ENCODE measurements at regions not wholly inside any gene's neighbourhood (a gene's known extent, or its start where the extent isn't known, plus 50 kb on each side); places are given as distances from the start of the nearest gene placed in this dataset.

DNA sequence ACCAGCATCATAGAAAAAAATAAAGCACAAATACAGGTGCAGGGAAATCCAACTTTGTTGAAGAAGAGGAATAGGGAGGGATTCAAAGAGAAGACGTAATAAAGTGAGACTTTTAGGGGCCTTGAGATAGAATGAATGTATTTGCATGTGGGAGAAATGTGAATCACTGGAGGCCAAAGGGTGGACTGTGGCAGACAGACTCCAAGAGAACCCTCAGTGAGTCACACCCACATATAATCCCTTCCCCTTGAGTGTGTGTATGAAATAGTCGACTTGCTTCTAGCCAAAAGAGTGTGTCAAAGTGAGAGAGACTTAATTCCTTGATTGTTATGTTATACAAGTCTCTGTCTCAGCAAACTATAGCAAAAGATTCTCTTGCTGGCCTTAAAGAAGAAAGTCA, 101.3 kb upstream of the GHITM start:
- no peak for DNase-seq (ENCODE audit: low read depth in 3 of 3)

DNA sequence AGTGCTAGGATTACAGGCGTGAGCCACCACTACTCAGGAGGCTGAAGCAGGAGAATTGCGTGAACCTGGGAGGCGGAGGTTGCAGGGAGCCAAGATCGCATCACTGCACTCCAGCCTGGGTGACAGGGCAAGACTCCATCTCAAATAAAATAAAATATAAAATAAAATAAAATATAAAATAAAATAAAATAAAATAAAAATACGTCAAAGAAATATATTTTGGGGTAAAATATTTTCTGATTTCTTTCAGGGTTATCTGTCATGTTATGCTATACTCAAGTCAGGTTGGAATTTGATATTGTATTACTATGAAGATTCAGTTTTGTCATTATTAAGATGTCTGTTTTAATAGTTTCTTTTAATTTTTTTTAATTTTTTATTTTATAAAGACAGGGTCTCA, 99.4 kb upstream of the GHITM start:
- no peak for DNase-seq (ENCODE audit: low read depth in 3 of 3)

DNA sequence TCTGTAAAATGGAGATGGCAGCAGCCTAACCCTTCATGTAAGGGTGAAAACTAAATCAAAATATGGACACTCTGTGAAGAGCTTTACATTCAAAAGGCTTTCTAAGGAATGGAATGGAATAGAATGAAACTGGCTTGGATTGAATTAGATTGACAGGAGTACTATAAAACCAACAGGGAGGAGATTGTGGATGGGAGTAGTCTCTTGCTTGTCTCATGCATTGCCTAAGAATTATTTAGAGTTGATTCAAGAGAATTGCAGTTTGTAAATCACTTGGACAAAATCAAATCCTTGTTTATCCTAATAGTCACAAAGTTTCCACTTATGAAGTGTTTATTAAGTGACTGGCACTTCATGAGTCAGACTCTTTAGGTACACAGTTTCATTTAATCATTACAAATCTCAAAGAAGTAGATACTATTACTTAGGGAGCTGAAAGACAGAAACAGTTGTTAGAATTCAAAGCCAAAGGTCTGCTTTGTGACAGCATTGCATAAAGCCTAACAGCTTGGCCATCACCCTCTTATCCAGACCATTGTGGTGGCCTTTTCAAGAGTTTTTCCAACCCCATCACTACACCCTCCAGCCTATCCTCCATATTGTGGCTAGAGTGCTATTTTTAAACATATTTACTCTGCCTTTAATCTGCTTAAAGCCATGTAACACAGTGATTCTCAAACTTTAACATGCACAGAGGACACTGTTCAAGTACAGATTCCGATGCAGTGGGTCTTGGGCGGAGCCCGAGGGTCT, 91.9 kb upstream of the GHITM start:
- no peak for DNase-seq (ENCODE audit: low read depth in 3 of 3)

DNA sequence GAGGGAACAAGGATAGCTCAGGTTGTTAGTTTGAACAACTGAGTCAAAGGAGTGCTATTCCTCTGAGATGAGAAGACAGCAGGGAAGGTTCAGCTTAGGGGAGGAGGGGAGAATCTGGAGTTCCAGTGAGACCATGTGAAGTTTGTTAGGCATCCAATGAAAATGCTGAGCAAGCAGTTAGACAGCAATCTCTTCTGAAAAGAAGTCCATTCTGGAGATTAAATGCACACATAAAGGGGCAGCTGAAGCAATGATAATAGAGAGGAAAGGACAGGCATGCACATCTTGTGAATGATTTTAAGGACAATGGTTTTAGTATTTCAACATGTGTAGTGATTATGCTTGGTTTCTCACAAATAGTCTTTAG, 89.7 kb upstream of the GHITM start:
- no peak for DNase-seq (ENCODE audit: low read depth in 3 of 3)

DNA sequence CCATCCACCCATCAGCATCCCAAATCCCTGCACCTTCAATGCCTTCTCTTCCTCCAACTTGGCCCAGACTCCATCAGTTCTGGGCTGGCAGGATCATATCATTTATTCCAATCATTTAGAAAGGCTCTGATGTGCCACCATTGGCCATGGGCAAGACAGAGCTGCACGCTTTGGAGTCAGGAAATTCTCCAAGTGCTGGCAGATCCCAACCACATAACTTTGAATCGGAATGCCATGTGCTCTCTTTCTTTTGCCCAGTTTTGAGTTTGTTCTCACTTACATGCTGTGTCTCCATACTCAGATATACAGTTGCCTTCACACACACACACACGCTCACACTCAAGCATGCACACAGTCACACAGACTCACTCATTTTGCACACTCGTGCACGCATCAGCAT, 85.7 kb upstream of the GHITM start:
- DNase-seq (ENCODE audit: low read depth in 3 of 3), result no peak

DNA sequence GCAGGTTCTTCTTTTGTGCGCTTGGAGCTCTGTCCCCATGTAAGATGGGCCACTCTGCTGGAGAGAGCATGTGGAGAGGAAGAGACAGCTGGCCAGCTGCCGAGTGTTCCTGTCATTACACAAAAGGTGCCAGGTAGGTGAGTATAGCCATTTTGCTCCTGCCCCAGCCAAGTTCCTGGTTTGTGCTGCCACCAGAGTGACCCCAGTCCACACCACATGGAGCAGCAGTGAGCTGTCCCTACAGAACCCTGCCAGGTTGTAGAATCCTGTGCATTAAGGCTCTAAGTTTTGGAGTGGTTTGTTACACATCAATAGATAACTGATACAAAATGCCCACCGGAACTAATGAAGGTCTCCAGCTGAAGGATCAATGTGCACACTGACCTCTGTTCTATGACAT, 84.6 kb upstream of the GHITM start:
- DNase-seq (ENCODE audit: low read depth in 3 of 3), result no peak

DNA sequence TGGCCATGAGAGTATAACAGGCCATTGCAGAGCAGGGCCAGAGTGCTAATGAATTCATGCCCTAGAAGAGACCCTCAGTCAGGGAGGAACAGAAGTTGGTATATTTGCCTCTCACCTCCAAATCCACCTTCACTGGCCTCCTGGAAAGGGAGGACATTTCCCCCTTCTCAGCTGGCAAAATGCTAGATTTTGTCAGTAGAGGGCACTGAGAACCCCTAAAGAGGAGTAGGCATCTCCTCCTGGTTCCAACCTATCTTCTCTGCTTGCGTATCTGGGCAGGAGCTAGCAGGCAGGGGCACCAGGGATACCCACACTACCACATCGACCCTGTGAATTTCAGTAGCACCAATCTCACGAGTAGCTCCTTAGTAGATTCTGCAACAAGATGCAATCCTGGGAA, 79.8 kb upstream of the GHITM start:
- no peak for DNase-seq (ENCODE audit: low read depth in 3 of 3)

DNA sequence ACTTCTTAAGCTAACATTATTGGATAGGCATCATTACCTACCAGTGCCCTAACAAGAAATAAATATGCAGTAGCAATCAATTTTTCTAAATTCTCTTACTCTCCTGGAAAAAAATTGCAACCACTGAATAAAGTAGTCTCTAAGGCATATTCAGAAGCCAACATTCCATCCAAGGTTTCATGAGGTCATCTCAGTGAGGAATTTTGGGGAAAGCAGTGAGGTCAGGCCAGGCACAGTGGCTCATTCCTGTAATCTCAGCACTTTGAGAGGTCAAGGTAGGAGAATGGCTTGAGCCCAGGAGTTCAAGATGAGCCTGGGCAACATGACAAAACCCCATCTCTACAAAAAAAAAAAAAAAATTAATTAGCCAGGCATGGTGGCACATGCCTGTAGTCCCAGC, 75.9 kb upstream of the GHITM start:
- no peak for DNase-seq (ENCODE audit: low read depth in 3 of 3)

DNA sequence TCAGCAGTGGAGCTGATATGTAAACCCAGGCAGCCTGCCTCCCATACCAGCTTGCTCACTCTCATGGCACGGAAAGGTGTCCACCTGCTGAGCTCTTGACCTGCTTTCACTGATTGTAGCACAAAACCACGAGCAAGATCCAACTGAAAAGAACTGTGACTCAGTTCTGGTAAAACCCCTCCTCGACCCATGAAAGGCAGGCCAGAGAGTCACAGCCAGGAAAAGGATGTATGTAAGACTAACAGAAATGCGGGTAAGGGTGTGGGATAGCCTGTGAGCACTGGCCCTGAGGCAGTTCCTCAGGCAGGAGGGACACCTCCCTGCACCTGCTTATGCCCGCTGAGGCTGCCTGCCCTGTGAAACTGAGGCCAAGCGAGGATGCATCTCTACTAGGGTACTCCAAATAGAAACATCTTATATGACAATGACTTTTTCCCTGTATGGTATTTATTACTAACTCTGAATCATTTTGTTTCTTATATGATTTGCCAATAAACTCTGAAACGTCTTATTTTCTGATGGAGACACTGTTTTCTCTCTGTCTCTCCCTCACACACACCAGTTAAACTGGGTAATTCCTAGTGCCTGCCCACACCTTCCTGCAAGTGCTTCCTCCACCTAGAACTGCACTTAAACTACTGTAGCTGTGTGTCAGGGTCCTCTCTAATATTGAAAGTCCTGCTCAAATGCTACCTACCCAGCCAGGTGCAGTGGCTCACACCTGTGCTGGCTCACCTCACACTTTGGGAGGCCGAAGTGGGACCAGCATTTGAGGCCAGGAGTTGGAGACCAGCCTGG, 73.3 kb upstream of the GHITM start:
- DNase-seq (ENCODE audit: low read depth in 3 of 3), result no peak

DNA sequence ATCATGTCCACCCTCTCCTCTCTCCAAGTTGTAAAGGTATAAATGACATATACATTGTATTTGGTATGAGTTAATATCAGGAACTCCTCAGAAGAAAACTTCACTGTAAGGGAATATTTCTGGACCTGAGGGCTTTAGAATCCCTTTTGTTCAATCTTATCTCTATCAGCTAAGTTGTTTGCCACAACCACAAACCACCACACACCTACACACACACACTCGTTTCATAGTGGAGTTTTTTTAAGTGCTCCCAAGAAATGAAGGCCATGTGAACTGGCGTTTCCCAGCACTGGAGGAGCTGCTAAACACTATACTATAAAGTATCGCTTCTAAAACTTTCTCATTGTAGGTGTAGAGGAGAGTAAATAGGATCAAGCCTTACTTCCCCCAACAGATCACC, 64.8 kb upstream of the GHITM start:
- DNase-seq (ENCODE audit: low read depth in 3 of 3), result no peak

DNA sequence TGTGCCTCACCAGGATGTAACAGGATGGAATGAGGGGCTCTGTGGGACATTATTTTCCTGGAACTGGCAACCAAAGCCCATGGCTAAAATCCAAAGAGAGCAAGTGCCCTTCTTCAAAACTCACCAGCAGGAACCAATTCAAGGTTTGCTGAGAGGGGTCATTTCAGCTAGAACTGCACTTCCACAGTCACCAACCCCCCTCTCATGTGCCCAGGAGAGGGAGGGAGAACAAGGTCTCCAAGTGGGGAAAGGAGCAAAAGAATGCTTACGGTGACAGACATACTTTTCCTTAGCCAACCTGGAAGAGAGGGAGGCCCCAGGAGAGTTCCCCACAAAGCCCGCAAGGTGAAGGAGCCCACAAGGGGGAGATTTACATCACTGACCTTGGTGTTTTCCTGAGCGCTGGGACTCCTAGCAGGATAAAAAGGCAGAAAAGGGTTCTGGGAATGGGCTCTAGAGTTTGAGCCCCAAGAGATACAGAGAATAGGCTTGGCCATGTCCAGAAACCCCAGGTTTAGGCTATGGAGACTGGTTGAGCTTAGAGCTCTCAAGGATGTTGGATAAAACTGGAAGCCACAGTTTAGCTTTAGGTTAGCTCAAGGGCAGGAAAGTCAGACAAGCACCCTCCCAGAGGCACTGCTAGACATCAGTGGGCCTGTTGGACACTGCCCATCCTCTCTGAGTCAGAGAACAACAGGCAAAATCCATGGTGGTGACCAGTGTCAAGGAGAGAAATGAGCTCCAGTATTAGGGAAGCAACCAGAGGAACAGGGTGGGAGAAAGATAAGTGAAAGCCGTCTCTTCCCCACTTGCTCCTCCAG, 63.9 kb upstream of the GHITM start:
- no peak for DNase-seq (ENCODE audit: low read depth in 3 of 3)

DNA sequence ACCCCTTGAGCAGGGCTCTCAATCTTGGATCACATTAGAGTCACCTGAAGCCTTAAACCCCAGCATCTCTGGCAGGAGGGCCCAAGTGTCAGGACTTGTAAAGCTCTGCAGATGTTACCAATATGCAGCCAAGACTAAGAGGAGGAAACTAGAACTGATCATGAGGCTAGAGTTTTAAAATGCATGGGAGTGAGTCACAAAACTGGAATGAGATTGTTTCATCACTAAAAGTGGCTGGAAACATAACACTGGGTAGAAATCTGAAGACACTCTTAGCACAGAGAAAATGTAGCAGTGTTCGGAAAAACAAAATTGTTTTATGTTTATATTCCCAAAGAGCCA, 63.3 kb upstream of the GHITM start:
- DNase-seq (ENCODE audit: low read depth in 3 of 3), result no peak

DNA sequence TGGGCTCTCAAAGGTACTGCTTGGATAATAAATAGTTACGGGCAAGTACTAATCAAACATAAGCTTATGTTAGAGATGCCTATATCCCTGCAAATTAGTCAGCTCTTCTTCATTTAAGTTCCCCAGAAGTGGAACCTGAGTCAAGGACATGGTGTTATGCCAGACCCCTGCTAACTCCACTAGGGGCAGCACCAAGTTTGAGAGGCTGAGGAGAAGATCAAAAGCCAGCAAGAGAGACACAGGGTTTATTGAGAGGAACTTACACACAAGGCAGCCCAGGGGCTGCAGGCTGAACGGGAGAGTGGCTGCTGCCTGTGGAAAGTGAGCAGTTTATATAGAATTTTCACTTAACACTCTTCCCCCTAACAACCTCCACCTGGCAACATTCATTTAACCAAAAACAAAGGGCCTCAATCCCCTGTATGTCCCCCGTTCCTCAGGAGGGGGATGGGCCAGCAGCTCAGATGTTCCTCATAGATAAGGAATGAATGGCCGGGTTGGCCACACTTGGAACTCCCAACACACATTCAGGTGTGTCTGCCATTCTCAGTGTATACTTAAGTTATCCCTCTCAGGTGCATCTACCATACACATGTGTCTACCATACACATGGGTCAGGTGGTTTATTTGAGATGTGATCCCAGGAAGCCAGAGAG, 62.6 kb upstream of the GHITM start:
- no peak for DNase-seq (ENCODE audit: low read depth in 3 of 3)

DNA sequence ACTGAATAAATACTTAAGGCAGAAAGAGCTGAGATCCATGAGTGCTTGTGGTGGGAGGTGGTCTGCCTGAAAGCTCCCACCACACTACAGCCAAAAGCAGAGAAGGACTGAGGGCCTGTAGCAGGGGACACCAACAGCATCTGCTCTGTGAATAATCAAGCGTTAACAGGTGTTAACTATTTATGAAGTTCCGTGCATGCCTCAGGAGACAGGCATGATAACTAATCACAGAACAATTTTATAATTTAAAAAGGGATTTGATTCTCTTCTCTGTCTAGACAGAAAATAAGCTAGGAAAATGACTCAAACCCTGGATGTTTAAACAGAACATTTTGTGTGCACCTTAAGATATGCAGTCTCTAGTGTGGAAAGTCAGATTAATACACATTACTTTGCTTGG, 61.5 kb upstream of the GHITM start:
- no peak for DNase-seq (ENCODE audit: low read depth in 3 of 3)

DNA sequence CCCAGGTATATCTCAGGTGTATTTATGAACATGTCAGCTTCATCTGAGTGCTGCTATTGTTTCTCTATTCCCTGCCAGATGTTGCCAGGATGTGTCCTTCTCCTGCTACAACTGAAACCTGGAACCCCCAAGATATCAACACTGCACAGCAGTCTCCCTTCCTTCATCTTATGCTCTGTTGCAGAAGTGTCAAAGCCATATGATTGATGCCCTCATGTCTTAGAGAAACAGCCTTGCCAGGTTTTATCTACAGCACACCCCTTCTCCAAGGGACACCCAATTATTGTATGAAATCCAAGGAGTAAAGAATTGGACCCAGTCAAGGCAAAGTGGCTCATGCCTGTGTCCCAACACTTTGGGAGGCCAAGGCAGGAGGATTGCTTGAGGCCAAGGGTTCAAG, 60.5 kb upstream of the GHITM start:
- DNase-seq (ENCODE audit: low read depth in 3 of 3), result no peak

DNA sequence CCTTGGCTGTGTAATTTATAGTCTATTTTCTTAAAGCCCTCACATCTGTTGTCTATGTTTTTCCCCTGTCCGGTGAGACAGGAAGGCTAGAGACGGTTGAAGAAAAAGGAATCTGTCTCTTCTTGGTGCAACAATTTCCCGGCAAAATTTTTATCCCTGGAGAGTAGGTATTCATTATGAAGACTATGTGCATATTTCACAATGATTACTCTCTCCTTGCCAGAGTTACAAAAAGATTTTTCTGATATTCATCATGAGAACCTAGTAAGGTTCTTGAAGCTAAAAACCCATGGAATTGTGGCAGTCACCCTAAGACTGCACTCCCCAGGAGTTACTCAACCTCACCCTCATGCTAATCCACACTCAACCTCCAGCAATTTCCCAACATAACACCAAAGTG, 55.0 kb upstream of the GHITM start:
- DNase-seq (ENCODE audit: low read depth in 3 of 3), result no peak

DNA sequence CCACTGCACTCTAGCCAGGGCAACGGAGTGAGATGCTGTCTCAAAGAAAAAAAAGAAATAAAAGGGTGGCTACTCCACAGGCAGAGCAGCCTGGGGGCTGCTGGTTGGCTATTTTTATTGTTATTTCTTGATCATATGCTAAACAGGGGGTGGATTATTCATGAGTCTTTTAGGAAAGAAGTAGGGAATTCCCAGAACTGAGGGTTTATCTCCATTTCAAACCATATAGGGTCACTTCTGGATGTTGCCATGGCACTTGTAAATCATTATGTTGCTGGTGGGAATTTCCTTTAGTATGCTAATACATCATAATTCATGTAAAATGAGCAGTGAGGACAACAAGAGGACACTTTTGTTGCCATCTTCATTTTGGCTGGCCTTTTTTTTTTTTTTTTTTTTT, 52.1 kb upstream of the GHITM start:
- no peak for DNase-seq (ENCODE audit: low read depth in 3 of 3)

DNA sequence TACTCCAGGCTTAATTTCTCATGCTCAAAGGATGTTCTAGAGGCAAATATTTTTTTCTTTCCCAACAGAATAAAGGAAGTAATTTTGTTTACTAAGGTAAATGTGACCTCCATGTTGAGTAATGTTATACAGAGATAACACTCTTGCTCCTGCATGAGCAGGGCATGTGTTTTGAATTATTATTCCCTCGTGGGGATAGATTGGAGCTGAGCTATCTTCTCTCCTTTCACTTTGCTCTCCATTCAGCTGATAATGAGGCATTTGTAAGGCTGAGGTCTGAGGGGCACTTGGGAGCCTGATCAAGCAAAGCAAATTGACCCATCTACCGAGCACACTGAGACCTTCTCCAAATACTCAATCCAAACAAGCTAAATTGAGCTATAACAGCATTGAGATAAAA, 50.7 kb upstream of the GHITM start:
- no peak for DNase-seq (ENCODE audit: low read depth in 3 of 3)

DNA sequence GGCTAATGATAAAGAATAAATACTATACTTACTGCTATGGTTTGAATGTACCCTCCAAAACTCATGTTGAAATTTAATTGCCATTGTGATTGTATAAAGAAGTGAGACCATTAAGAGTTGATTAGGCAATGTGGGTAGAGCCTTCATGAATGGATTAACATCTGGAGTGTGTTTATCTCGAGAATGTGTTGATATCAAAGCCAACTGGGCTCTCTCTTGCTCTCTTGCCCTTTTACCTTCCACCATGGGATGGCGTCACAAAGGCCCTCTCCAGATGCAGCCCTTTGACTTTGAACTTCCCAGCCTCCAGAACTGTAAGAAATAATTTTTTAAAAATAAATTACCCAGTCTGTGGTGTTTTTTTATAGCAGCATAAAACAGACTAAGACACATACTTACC, 50.1 kb upstream of the GHITM start:
- DNase-seq (ENCODE audit: low read depth in 3 of 3), result no peak
